NCI-H2196 (cell line): ENCODE measurements at regions not wholly inside any gene's neighbourhood (a gene's known extent, or its start where the extent isn't known, plus 50 kb on each side); places are given as distances from the start of the nearest gene placed in this dataset.
"Not testable (repeated sequence)": the region's sequence is repeated elsewhere in the genome, so short reads cannot be mapped to it uniquely, and the experiment has no call there.

Experiments used
- DNase-seq: peaks from one replicate; lab custom pipeline; 2025; ENCODE audit not compliant: unreplicated experiment; lab: John Stamatoyannopoulos, UW

GRCh38 chr4:81740487-81740886, 268.8 kb upstream of the RASGEF1B start:
- DNase-seq, result no peak

DNA sequence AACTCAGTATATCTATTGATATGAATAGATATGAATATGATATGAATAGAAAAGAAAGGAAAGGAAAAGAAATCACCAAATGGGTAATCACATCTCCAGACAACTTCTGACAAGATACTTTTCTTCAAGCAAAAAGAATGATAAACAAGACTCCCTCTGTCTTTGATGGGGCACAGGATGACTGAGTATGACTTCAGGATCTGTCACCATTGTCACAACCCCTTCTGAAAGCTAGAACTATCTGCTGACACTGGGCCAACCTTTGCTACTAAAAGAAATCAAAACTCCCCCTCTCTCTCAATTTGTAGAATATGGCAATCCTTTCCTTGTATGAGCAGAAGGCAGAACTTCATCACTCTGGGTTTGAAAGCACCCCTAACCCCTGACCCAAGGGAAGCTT, 267.2 kb upstream of the RASGEF1B start:
- no peak for DNase-seq

DNA sequence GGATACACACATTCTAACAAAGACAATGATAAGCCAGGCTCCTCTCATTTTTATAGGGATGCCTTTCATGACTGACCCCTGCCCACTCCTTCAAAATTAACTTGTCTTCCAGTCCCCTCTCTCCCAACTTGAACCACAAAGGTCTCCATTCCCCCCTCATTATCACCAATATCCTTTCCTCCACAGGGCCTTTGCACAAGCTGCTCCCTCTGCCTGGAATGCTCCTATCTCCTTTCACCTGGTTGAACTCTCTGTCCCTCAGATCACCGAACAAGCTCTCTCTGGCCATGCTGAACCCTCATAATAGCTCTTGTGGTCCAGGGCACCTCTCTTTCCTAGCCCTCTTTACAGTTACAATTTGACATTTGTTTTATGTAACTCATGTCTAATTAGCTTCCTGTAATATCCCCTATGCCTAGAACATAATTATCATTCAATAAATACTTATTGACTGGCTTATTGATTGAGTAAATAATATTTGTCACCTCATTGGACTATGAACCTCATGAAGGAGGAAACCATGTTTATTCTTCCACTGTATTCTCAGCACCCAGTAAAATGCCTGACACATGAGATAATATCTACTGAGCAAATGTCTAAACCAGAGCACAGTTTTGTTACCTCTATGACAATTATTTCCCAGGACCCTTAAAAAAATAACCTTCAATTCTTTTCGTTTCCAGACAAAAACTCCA, 266.3 kb upstream of the RASGEF1B start:
- DNase-seq, result no peak

DNA sequence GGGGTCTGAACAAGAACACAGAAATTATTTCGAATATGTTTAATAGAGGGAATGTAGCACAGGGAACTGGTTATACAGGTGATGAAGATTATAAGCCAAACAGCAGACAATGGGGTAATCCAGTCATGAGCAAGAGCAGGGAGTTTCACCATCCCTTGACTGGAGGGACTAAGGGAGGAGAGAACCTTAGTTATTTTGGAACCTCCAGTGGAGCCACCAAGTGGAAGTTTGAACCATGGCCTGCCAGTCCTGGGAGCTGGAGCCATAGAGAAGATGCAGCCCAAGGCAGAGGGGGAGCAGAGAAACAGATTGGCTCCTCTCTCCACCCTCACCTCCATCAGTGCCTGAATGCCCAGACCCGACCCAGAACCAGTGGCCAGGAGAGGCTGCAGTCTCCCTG, 264.6 kb upstream of the RASGEF1B start:
- no peak for DNase-seq

GRCh38 chr4:81732980-81733379, 261.3 kb upstream of the RASGEF1B start:
- no peak for DNase-seq

DNA sequence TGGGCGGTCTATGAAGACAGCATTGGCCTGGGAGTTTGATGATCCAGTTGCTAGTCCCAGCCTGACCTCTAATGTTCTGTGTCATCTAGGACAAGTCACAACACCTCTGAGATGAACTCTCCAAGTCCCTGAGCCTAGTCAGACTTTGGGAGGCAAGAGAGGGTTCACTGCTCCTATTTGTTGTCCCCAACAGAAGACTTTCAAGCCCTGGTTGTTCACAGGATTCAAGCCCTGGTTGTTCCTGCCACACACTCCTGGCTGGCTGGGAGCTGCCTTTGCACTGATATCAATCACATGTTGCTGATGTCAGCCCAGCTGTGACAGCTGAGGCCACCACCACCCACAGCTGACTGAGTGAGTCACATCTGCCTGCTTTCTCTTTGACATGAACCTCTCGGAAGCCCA, 253.2 kb upstream of the RASGEF1B start:
- peak; percentile 6 for DNase-seq

DNA sequence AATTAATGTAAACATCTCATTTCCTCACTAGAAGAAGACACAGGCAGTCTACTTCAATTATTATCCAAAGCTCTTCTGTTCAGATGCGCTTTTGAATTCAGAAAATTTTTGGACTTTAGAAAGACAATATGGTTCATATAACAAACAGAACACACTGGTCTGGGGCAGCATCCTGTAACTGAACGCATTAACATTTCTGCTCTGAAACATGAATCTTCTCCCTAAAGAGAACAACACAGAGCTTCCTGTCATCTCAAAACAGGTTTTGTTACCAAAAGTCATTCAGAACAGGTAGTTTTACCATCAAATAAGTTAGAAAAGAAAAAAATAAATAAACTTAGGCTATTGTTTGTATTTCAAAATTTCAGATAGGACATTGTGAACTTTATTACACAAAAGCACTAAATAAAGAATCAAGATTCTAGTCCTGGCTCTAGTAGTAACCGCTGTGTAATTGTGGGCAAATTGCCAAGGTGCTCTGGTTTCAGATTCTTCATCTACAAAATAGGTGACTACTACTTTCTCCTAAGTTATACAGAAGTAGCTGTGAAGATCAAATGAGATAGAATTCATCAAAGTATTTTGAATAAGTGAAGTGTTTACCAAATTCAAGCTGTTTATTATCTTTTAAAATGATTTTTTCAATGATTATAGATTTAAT, 252.3 kb upstream of the RASGEF1B start:
- DNase-seq, result peak; percentile 25

- DNase-seq, result no peak
Observed at GRCh38 chr4:81723019-81723884, 251.5 kb upstream of the RASGEF1B start.

- no peak for DNase-seq
Observed at GRCh38 chr4:81722290-81722851, 250.7 kb upstream of the RASGEF1B start.

DNA sequence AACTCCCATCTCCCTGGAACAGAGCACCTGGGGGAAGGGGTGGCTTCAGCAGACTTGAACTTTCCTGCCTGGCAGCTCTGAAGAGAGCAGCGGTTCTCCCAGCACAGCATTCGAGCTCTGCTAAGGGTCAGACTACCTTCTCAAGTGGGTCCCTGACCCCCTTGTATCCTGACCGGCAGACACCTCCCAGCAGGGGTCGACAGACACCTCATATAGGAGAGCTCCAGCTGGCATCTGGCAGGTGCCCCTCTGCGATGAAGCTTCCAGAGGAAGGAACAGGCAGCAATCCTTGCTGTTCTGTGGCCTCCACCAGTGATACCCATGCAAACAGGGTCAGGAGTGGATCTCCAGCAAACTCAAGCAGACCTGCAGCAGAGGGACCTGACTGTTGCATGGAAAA, 244.1 kb upstream of the RASGEF1B start:
- no peak for DNase-seq

GRCh38 chr4:81715357-81715756, 243.7 kb upstream of the RASGEF1B start:
- DNase-seq, result not testable (repeated sequence)

DNA sequence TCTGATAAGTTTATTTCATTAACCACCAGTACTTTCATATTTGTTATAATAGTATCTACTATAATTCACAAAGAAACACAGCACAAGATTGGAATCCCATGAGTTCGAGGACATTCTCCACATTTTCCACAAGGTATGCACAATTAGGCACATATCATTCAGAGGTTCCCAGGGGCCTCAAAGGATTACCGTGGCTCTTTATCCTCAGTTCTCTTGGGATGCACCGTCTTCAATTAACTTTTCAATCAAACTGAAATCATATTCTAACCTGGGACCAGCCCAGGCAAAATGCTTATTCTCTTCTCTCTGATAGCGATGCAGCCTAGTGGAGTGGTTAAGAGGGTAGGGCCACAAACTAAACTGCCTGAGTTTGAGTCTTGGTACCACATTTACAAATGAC, 242.6 kb upstream of the RASGEF1B start:
- no peak for DNase-seq

DNA sequence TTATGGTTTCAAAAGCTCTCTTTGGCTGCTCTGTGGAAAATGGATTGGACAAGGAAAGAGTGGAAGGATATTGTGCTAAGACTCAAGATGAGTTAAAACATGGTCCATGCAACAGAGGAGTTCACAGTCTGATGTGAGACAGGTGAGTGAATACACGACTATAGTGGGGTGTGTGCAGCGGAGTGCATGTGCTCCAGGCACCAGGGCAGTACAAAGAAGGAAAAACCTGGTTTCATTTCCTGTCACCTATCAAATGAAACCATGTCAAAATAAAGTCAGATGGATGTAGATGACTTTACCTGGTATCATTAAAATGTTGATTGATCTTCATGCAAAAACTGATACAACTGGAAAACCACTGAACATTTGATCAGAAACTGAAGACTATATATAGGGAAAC, 241.0 kb upstream of the RASGEF1B start:
- no peak for DNase-seq

GRCh38 chr4:81704461-81704860, 232.8 kb upstream of the RASGEF1B start:
- no peak for DNase-seq

DNA sequence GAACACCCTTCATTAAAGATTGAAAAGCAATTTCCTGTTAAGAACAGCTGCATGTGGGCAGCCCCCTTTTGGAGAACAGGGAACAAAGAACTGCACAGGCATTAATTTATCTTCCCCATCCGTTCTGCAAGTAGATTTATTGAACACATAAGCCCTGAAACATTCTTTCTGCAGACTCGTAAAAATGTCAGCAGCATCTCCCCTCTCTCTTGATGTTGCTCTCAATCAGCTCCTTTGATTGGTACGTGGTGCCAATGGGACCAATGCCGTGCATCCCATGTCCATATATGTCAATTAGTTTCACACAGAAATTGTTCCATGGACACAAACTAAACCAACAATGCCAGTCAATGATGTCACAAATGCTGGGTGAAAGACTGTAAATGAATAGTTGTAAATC, 228.5 kb upstream of the RASGEF1B start:
- DNase-seq, result no peak

DNA sequence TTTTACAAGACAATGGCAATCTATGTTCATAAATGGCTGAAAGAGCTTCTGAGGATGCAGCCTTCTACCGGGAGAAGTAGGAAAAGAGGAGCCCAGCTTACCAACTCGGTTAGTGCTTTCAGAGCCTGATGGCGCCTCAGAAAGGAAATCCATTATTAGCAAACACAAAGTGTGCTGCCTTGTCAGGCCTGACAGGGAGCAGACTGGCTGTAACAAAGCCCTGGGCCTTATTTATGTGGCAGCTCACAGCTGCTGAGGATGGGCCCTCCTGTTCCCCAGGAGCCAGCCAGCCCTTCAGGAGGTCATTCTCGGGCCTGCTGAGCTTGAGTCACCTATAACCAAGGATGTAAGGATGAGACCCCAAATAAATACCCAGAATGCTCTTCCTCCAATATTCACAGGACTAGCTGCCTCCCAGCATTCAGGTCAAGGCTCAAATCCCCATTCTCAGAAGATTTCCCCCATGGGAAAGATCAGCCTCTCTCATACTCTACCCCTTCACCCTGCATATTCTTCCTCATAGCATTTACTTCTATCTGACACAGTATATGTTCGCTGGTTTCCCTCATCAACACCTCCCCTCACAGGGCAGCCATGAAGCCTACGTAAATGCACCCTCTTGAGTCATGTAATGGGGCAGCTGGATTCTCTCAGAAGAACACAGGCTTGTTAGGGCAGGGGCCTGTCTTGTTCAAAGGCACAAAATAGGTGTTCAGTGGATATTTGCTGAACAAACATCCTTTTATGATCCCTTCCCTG, 227.0 kb upstream of the RASGEF1B start:
- DNase-seq, result no peak

GRCh38 chr4:81694176-81694913, 222.6 kb upstream of the RASGEF1B start:
- no peak for DNase-seq

- no peak for DNase-seq
Observed at GRCh38 chr4:81690871-81691270, 219.2 kb upstream of the RASGEF1B start.

DNA sequence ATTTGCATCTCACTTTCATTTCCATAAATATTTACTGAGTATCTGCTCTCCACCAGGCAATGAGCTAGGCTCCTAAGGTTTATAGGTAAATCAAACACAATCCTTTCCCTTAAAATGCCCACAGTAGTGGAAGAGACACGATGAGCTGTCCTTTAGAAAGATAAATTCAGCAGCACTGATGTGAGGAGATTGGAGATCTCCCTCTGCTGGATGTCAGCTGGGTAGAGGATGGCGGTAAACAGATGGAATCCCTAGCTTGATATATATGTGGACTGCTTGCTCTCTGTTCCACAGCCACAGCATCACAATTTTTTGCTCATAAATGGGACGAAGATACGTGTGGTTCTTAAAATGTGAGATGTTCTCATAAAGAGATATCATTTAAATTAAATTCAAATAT, 216.4 kb upstream of the RASGEF1B start:
- no peak for DNase-seq

DNA sequence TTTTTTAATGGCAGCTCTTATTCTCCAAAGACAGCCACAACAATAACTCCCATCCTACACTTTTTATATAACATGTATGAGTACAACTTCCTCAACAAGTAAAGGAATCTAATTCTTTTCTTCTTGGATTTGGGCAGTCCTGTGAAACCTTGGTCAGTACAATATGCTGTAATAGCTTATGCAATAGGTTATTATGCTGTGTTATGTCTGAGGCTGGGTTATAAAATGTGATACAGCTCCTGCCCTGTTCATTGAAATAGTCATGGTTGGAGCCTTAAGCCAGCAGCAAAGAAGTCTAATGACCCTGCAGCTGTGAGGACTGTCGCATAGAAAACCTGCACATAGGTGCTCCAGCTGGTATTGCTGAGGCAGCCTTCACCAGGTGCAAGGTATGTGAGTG, 215.8 kb upstream of the RASGEF1B start:
- DNase-seq, result no peak
